ENCODE measurements at regions not wholly inside any gene's neighbourhood (a gene's known extent, or its start where the extent isn't known, plus 50 kb on each side); places are given as distances from the start of the nearest gene placed in this dataset.

- H3K9me3 ChIP-seq = no peaks in the 10 kb centered on the region
Observed at GRCh38 chr16:86971251-86971650, 345.9 kb downstream of the C16orf95 start.

GRCh38 chr16:86974120-86974519 is 343.1 kb downstream of the C16orf95 start:
- no peak for ATAC-seq
- Histone ChIP-seq H3K27ac (no peak overlapping the region), H3K27me3 (peaks cover 0 to 23% of the 10 kb centered on the region in 2 donors)

More at GRCh38 chr16:86971251-86971650, 345.9 kb downstream of the C16orf95 start:
- TF ChIP-seq CTCF (IDR thresholded peaks at IDR 0.05) = no peak
- H3K27me3 ChIP-seq = peaks cover 0 to 16% of the 10 kb centered on the region in 2 donors
- ATAC-seq = no peak
- peak in 2 of 4 donors; percentile 30 to 32 for DNase-seq
- H3K36me3 ChIP-seq = no peaks in the 10 kb centered on the region
- no peak overlapping the region for H3K4me3 ChIP-seq
- H3K4me1 ChIP-seq = no peaks in the 10 kb centered on the region
- intact Hi-C loops (cut with DNase I) = no loop called here
- no peak overlapping the region for H3K27ac ChIP-seq

GRCh38 chr16:86975445-86975844 is 341.7 kb downstream of the C16orf95 start:
- ATAC-seq (peak; percentile 32), DNase-seq (peak in 1 of 4 donors; percentile 34)
- TF ChIP-seq CTCF (IDR thresholded peaks at IDR 0.05) = no peak
- Histone ChIP-seq H3K9me3 (no peaks in the 10 kb centered on the region), H3K4me3 (no peak overlapping the region), H3K27ac (no peak overlapping the region), H3K4me1 (no peaks in the 10 kb centered on the region), H3K36me3 (no peaks in the 10 kb centered on the region), H3K27me3 (peaks cover 0 to 16% of the 10 kb centered on the region in 2 donors)
- intact Hi-C loops (cut with DNase I) = no loop called here

More at GRCh38 chr16:86974120-86974519, 343.1 kb downstream of the C16orf95 start:
- Histone ChIP-seq H3K4me1 (no peaks in the 10 kb centered on the region), H3K4me3 (no peak overlapping the region), H3K9me3 (no peaks in the 10 kb centered on the region), H3K36me3 (no peaks in the 10 kb centered on the region)
- intact Hi-C loops (cut with DNase I) = no loop called here
- DNase-seq = no peak
- TF ChIP-seq CTCF (IDR thresholded peaks at IDR 0.05) = no peak

- Histone ChIP-seq H3K4me1 (no peaks in the 10 kb centered on the region), H3K36me3 (no peaks in the 10 kb centered on the region), H3K9me3 (no peaks in the 10 kb centered on the region), H3K4me3 (no peak overlapping the region), H3K27me3 (peaks cover 0 to 28% of the 10 kb centered on the region in 2 donors), H3K27ac (no peak overlapping the region)
- ATAC-seq (no peak), DNase-seq (no peak)
- no peak for TF ChIP-seq CTCF (IDR thresholded peaks at IDR 0.05)
- intact Hi-C loops (cut with DNase I) = no loop called here
Observed at GRCh38 chr16:86977076-86977676, 340.0 kb downstream of the C16orf95 start.

- no peak overlapping the region for H3K4me3 ChIP-seq
- no peak for TF ChIP-seq CTCF (IDR thresholded peaks at IDR 0.05)
- H3K27ac ChIP-seq = no peak overlapping the region
- intact Hi-C loops (cut with DNase I) = no loop called here
- H3K4me1 ChIP-seq = no peaks in the 10 kb centered on the region
- ATAC-seq (no peak), DNase-seq (no peak)
- H3K27me3 ChIP-seq = peaks cover 0 to 35% of the 10 kb centered on the region in 2 donors
- no peaks in the 10 kb centered on the region for H3K36me3 ChIP-seq
- H3K9me3 ChIP-seq = no peaks in the 10 kb centered on the region
Observed at GRCh38 chr16:86978445-86979030, 338.7 kb downstream of the C16orf95 start.
